ENCODE measurements at regions not wholly inside any gene's neighbourhood (a gene's known extent, or its start where the extent isn't known, plus 50 kb on each side); places are given as distances from the start of the nearest gene placed in this dataset.
A peak's percentile ranks its signal among the peaks of the same experiment; 100 is the strongest.

- Mint-ChIP-seq H3K27ac (no peak overlapping the region), H3K4me3 (peak overlapping the region; percentile 9), H3K27me3 (no peaks in the 10 kb centered on the region), H3K36me3 (ENCODE audit: low read depth) (no peaks in the 10 kb centered on the region), H3K4me1 (no peaks in the 10 kb centered on the region)
- DNase-seq (no peak), ATAC-seq (no peak)
- no peaks in the 10 kb centered on the region for H3K9me3 ChIP-seq (ENCODE audit: control insufficient read depth, low read length, poor library complexity, severe bottlenecking)
These were observed 925.6 kb downstream of the SH3BGRL start for GRCh38 chrX:82127228-82128123.

- H3K9me3 ChIP-seq (ENCODE audit: control insufficient read depth, low read length, poor library complexity, severe bottlenecking): no peaks in the 10 kb centered on the region
- Mint-ChIP-seq H3K4me1 (no peaks in the 10 kb centered on the region), H3K4me3 (no peak overlapping the region), H3K36me3 (ENCODE audit: low read depth) (no peaks in the 10 kb centered on the region), H3K27me3 (no peaks in the 10 kb centered on the region), H3K27ac (no peak overlapping the region)
- no peak for ATAC-seq
- DNase-seq: no peak
These were observed 932.5 kb downstream of the SH3BGRL start for GRCh38 chrX:82134378-82134777.

GRCh38 chrX:82141942-82142341 is 940.0 kb downstream of the SH3BGRL start:
- Mint-ChIP-seq H3K4me3 (peak overlapping the region; percentile 10), H3K4me1 (no peaks in the 10 kb centered on the region), H3K36me3 (ENCODE audit: low read depth) (no peaks in the 10 kb centered on the region), H3K27me3 (no peaks in the 10 kb centered on the region), H3K27ac (peak overlapping the region; percentile 55)
- ATAC-seq: peak; percentile 89
- DNase-seq: no peak
- H3K9me3 ChIP-seq (ENCODE audit: control insufficient read depth, low read length, poor library complexity, severe bottlenecking): no peaks in the 10 kb centered on the region

GRCh38 chrX:82161195-82161594 is 959.3 kb downstream of the SH3BGRL start:
- Mint-ChIP-seq H3K27ac (no peak overlapping the region), H3K4me3 (no peak overlapping the region), H3K36me3 (ENCODE audit: low read depth) (no peaks in the 10 kb centered on the region), H3K4me1 (no peaks in the 10 kb centered on the region), H3K27me3 (no peaks in the 10 kb centered on the region)
- ATAC-seq: no peak
- H3K9me3 ChIP-seq (ENCODE audit: control insufficient read depth, low read length, poor library complexity, severe bottlenecking): no peaks in the 10 kb centered on the region
- DNase-seq: no peak

GRCh38 chrX:82163701-82164100 is 961.8 kb downstream of the SH3BGRL start:
- H3K27me3 Mint-ChIP-seq: no peaks in the 10 kb centered on the region
- no peak for DNase-seq
- H3K27ac Mint-ChIP-seq: no peak overlapping the region
- no peaks in the 10 kb centered on the region for H3K36me3 Mint-ChIP-seq (ENCODE audit: low read depth)
- H3K4me3 Mint-ChIP-seq: no peak overlapping the region
- ATAC-seq: no peak
- H3K4me1 Mint-ChIP-seq: no peaks in the 10 kb centered on the region
- H3K9me3 ChIP-seq (ENCODE audit: control insufficient read depth, low read length, poor library complexity, severe bottlenecking): no peaks in the 10 kb centered on the region

- no peak overlapping the region for H3K27ac Mint-ChIP-seq
- no peak for ATAC-seq
These were observed 995.0 kb downstream of the SH3BGRL start for GRCh38 chrX:82196866-82197265.

GRCh38 chrX:82208975-82209374 is 1007.1 kb downstream of the SH3BGRL start:
- Mint-ChIP-seq H3K4me1 (no peaks in the 10 kb centered on the region), H3K36me3 (ENCODE audit: low read depth) (no peaks in the 10 kb centered on the region), H3K27me3 (no peaks in the 10 kb centered on the region), H3K4me3 (no peak overlapping the region), H3K27ac (no peak overlapping the region)
- ATAC-seq (no peak), DNase-seq (no peak)
- no peaks in the 10 kb centered on the region for H3K9me3 ChIP-seq (ENCODE audit: control insufficient read depth, low read length, poor library complexity, severe bottlenecking)

More at GRCh38 chrX:82196866-82197265, 995.0 kb downstream of the SH3BGRL start:
- H3K9me3 ChIP-seq (ENCODE audit: control insufficient read depth, low read length, poor library complexity, severe bottlenecking): no peaks in the 10 kb centered on the region
- DNase-seq: no peak
- Mint-ChIP-seq H3K27me3 (no peaks in the 10 kb centered on the region), H3K4me3 (no peak overlapping the region), H3K36me3 (ENCODE audit: low read depth) (no peaks in the 10 kb centered on the region), H3K4me1 (no peaks in the 10 kb centered on the region)

- ATAC-seq: no peak
These were observed 1016.5 kb downstream of the SH3BGRL start for GRCh38 chrX:82218361-82218760.

GRCh38 chrX:82219129-82219528 is 1017.2 kb downstream of the SH3BGRL start:
- Mint-ChIP-seq H3K27ac (no peak overlapping the region), H3K27me3 (no peaks in the 10 kb centered on the region), H3K4me3 (no peak overlapping the region), H3K36me3 (ENCODE audit: low read depth) (no peaks in the 10 kb centered on the region), H3K4me1 (no peaks in the 10 kb centered on the region)
- DNase-seq (no peak), ATAC-seq (no peak)
- no peaks in the 10 kb centered on the region for H3K9me3 ChIP-seq (ENCODE audit: control insufficient read depth, low read length, poor library complexity, severe bottlenecking)

More at GRCh38 chrX:82218361-82218760, 1016.5 kb downstream of the SH3BGRL start:
- Mint-ChIP-seq H3K4me3 (no peak overlapping the region), H3K4me1 (no peaks in the 10 kb centered on the region), H3K27ac (no peak overlapping the region), H3K36me3 (ENCODE audit: low read depth) (no peaks in the 10 kb centered on the region), H3K27me3 (no peaks in the 10 kb centered on the region)
- H3K9me3 ChIP-seq (ENCODE audit: control insufficient read depth, low read length, poor library complexity, severe bottlenecking): no peaks in the 10 kb centered on the region
- no peak for DNase-seq

GRCh38 chrX:82224961-82225360 is 1023.1 kb downstream of the SH3BGRL start:
- H3K36me3 Mint-ChIP-seq (ENCODE audit: low read depth): no peaks in the 10 kb centered on the region
- ATAC-seq (no peak), DNase-seq (no peak)
- no peak overlapping the region for H3K27ac Mint-ChIP-seq
- no peak overlapping the region for H3K4me3 Mint-ChIP-seq
- H3K27me3 Mint-ChIP-seq: no peaks in the 10 kb centered on the region
- H3K4me1 Mint-ChIP-seq: no peaks in the 10 kb centered on the region
- H3K9me3 ChIP-seq (ENCODE audit: control insufficient read depth, low read length, poor library complexity, severe bottlenecking): peaks cover 3% of the 10 kb centered on the region

GRCh38 chrX:82230013-82230412 is 1028.1 kb downstream of the SH3BGRL start:
- no peak for DNase-seq
- Mint-ChIP-seq H3K4me1 (no peaks in the 10 kb centered on the region), H3K27me3 (no peaks in the 10 kb centered on the region), H3K27ac (no peak overlapping the region), H3K36me3 (ENCODE audit: low read depth) (no peaks in the 10 kb centered on the region), H3K4me3 (no peak overlapping the region)
- peaks cover 3% of the 10 kb centered on the region for H3K9me3 ChIP-seq (ENCODE audit: control insufficient read depth, low read length, poor library complexity, severe bottlenecking)
- ATAC-seq: no peak

- no peaks in the 10 kb centered on the region for H3K4me1 Mint-ChIP-seq
- H3K9me3 ChIP-seq (ENCODE audit: control insufficient read depth, low read length, poor library complexity, severe bottlenecking): peaks cover 3% of the 10 kb centered on the region
- H3K27ac Mint-ChIP-seq: no peak overlapping the region
- no peak for ATAC-seq
- no peak for DNase-seq
- no peak overlapping the region for H3K4me3 Mint-ChIP-seq
- no peaks in the 10 kb centered on the region for H3K36me3 Mint-ChIP-seq (ENCODE audit: low read depth)
- no peaks in the 10 kb centered on the region for H3K27me3 Mint-ChIP-seq
These were observed 1030.8 kb downstream of the SH3BGRL start for GRCh38 chrX:82232679-82233078.

- DNase-seq: no peak
These were observed 1035.4 kb downstream of the SH3BGRL start for GRCh38 chrX:82237328-82237727.

More at GRCh38 chrX:82237328-82237727, 1035.4 kb downstream of the SH3BGRL start:
- H3K9me3 ChIP-seq (ENCODE audit: control insufficient read depth, low read length, poor library complexity, severe bottlenecking): no peaks in the 10 kb centered on the region
- Mint-ChIP-seq H3K36me3 (ENCODE audit: low read depth) (no peaks in the 10 kb centered on the region), H3K4me3 (no peak overlapping the region), H3K27me3 (no peaks in the 10 kb centered on the region), H3K27ac (no peak overlapping the region), H3K4me1 (no peaks in the 10 kb centered on the region)
- ATAC-seq: no peak

Data from T-helper 17 cell (primary cell).